CD14-positive monocyte (primary cell): ENCODE measurements at regions not wholly inside any gene's neighbourhood (a gene's known extent, or its start where the extent isn't known, plus 50 kb on each side); places are given as distances from the start of the nearest gene placed in this dataset.

Experiments used
- DNase-seq, 3 donors: peaks; one replicate each; pipeline ENCODE4 v3.0.0-alpha.2; 2011 to 2022
- H2AFZ ChIP-seq: 2 replicates; pipeline ENCODE4 v1.6.0; 2012; ENCODE audit warnings: mild to moderate bottlenecking, low read depth, low read length, inconsistent platforms; ENCODE audit not compliant: insufficient read depth, poor library complexity, severe bottlenecking
- H3K27ac ChIP-seq, 2 donors: 1 replicate in 1 of 2; 2 replicates in 1 of 2; pipeline ENCODE4 v1.5.1; 2012 to 2013; ENCODE audit warnings: low read length in 2 of 2, control low read depth in 1 of 2, inconsistent platforms in 1 of 2, low read depth in 1 of 2, mild to moderate bottlenecking in 1 of 2
- H3K27me3 ChIP-seq, 2 donors: one replicate each; pipeline versions ENCODE4 v1.6.0 to v1.6.1; 2011 to 2013; ENCODE audit warnings: low read length in 2 of 2; ENCODE audit not compliant: control insufficient read depth in 2 of 2, insufficient read depth in 2 of 2
- H3K36me3 ChIP-seq, 2 donors: replicated peaks in 1 of 2; 1 replicate in 1 of 2; 2 replicates in 1 of 2; pipeline versions ENCODE4 v1.5.1 to v1.6.1; 2012 to 2013; ENCODE audit warnings: low read length in 2 of 2, control low read depth in 1 of 2, inconsistent platforms in 1 of 2, mild to moderate bottlenecking in 1 of 2; ENCODE audit not compliant: insufficient read depth in 2 of 2, control insufficient read depth in 1 of 2
- H3K4me1 ChIP-seq, 2 donors: 1 replicate in 1 of 2; 2 replicates in 1 of 2; pipeline versions ENCODE4 v1.5.1 to v1.6.1; 2012 to 2013; ENCODE audit warnings: low read length in 2 of 2, control low read depth in 1 of 2, inconsistent platforms in 1 of 2, mild to moderate bottlenecking in 1 of 2, moderate library complexity in 1 of 2; ENCODE audit not compliant: insufficient read depth in 2 of 2, control insufficient read depth in 1 of 2
- H3K4me2 ChIP-seq: replicated peaks from 2 replicates; pipeline ENCODE3; 2012; ENCODE audit warnings: low read length, moderate library complexity, mild to moderate bottlenecking; ENCODE audit not compliant: poor library complexity, severe bottlenecking; ENCODE audit errors: extremely low read depth
- H3K4me3 ChIP-seq, 3 experiments: fragments of 200-600 bp in 1 of 3; sonication (generic) in 1 of 3; replicated peaks in 1 of 3; 1 replicate in 2 of 3; 2 replicates in 1 of 3; pipeline ENCODE4 v1.5.1; 2011 to 2013; ENCODE audit warnings: low read length in 3 of 3, mild to moderate bottlenecking in 3 of 3, control low read depth in 2 of 3, low read depth in 2 of 3, inconsistent platforms in 1 of 3, moderate library complexity in 1 of 3
- H3K79me2 ChIP-seq: 2 replicates; pipeline ENCODE4 v1.6.0; 2012; ENCODE audit warnings: mild to moderate bottlenecking, control low read depth, inconsistent platforms, low read length, moderate library complexity; ENCODE audit not compliant: insufficient read depth
- H3K9ac ChIP-seq: 2 replicates; pipeline ENCODE4 v1.6.0; 2017; ENCODE audit warnings: low read length, mild to moderate bottlenecking; ENCODE audit not compliant: insufficient read depth, poor library complexity, severe bottlenecking
- H3K9me3 ChIP-seq, 2 donors: replicated peaks in 1 of 2; 1 replicate in 1 of 2; 2 replicates in 1 of 2; pipeline versions ENCODE4 v1.5.1 to v1.6.1; 2012 to 2013; ENCODE audit warnings: low read length in 2 of 2, control low read depth in 1 of 2; ENCODE audit not compliant: control insufficient read depth in 1 of 2, insufficient read depth in 1 of 2
- H4K20me1 ChIP-seq: 2 replicates; pipeline ENCODE4 v1.6.0; 2012; ENCODE audit warnings: mild to moderate bottlenecking, low read length, control low read depth, moderate library complexity; ENCODE audit not compliant: insufficient read depth
- H3K27ac Mint-ChIP-seq, 7 donors: one replicate each; pipeline ENCODE4 v1.8.0; 2020; ENCODE audit warnings: mild to moderate bottlenecking in 7 of 7, mixed read lengths in 7 of 7, moderate library complexity in 6 of 7, inconsistent platforms in 2 of 7
- H3K27me3 Mint-ChIP-seq, 3 donors: one replicate each; pipeline ENCODE4 v1.8.0; 2021 to 2022; ENCODE audit warnings: low read depth in 3 of 3, mild to moderate bottlenecking in 3 of 3, mixed read lengths in 3 of 3, moderate library complexity in 3 of 3, inconsistent platforms in 1 of 3
- H3K36me3 Mint-ChIP-seq, 2 donors: one replicate each; pipeline ENCODE4 v1.8.0; 2020; ENCODE audit warnings: mixed read lengths in 2 of 2, inconsistent platforms in 1 of 2, mild to moderate bottlenecking in 1 of 2
- H3K4me1 Mint-ChIP-seq: one replicate; pipeline ENCODE4 v1.8.0; 2020; ENCODE audit warnings: mild to moderate bottlenecking, mixed read lengths
- H3K4me3 Mint-ChIP-seq, 2 donors: one replicate each; pipeline ENCODE4 v1.8.0; 2020; ENCODE audit warnings: mild to moderate bottlenecking in 2 of 2, mixed read lengths in 2 of 2, moderate library complexity in 1 of 2
- H3K9me3 Mint-ChIP-seq, 7 donors: one replicate each; pipeline ENCODE4 v1.8.0; 2020 to 2022; ENCODE audit warnings: mixed read lengths in 7 of 7, mild to moderate bottlenecking in 6 of 7, moderate library complexity in 6 of 7, inconsistent platforms in 2 of 7
- CTCF ChIP-seq: fragments of 200-600 bp; IDR thresholded peaks from one replicate; pipeline ENCODE4 v1.8.0; 2022; ENCODE audit warnings: antibody characterized with exemption, mild to moderate bottlenecking
- WGBS: methylation state at CpG from one replicate; pipeline ENCODE4 v1.1.5; 2013; ENCODE audit warnings: missing lambda C conversion rate; ENCODE audit not compliant: insufficient coverage; 5-methylcytosine and 5-hydroxymethylcytosine counted together
- intact Hi-C, 2 donors: fragments of 100-400 bp; cut with micrococcal nuclease; formaldehyde crosslinking; loops; one replicate each; pipeline versions ENCODE4 v1.15.0 to v1.15.1; 2023

GRCh38 chr12:131589221-131589897 lies 121.5 kb upstream of the SFSWAP start:
- intact Hi-C loops, result no loop called here
- Histone ChIP-seq H3K9me3 (peaks cover 23 to 25% of the 10 kb centered on the region in 2 donors), H3K79me2 (no peaks in the 10 kb centered on the region), H3K4me3 (peak overlapping the region in 1 of 3 experiments; percentile 2), H3K27ac (peak overlapping the region in 1 of 2 donors; percentile 2), H3K27me3 (no peaks in the 10 kb centered on the region), H4K20me1 (no peaks in the 10 kb centered on the region), H3K36me3 (no peaks in the 10 kb centered on the region), H3K4me2 (peak overlapping the region; percentile 50), H3K4me1 (peaks cover 35 to 45% of the 10 kb centered on the region in 2 donors), H2AFZ (peak overlapping the region; percentile 2), H3K9ac (peak overlapping the region; percentile 15)
- WGBS, result 0% methylated on average over 3 of the region's 11 CpGs
- Mint-ChIP-seq H3K9me3 (peaks cover 13 to 32% (median 29%) of the 10 kb centered on the region in 7 donors), H3K4me1 (peaks cover 48% of the 10 kb centered on the region), H3K27me3 (peaks cover 0 to 1% (median 0%) of the 10 kb centered on the region in 3 donors), H3K27ac (peak overlapping the region; percentile 1 to 49 (median 36)), H3K4me3 (peak overlapping the region in 1 of 2 donors; percentile 49), H3K36me3 (peaks cover 0 to 3% of the 10 kb centered on the region in 2 donors)
- TF ChIP-seq CTCF, result no peak
- peak; percentile 30 to 62 (median 57) for DNase-seq

GRCh38 chr12:131589966-131590365 lies 120.9 kb upstream of the SFSWAP start:
- peaks cover 23 to 25% of the 10 kb centered on the region in 2 donors for H3K9me3 ChIP-seq
- Mint-ChIP-seq H3K27ac (peak overlapping the region in 2 of 7 donors; percentile 30 to 78), H3K27me3 (peaks cover 0 to 1% (median 0%) of the 10 kb centered on the region in 3 donors), H3K4me3 (peak overlapping the region in 1 of 2 donors; percentile 49), H3K9me3 (peaks cover 13 to 28% (median 26%) of the 10 kb centered on the region in 7 donors), H3K36me3 (peaks cover 0 to 3% of the 10 kb centered on the region in 2 donors), H3K4me1 (peaks cover 48% of the 10 kb centered on the region)
- peak overlapping the region; percentile 15 for H3K9ac ChIP-seq
- H4K20me1 ChIP-seq, result no peaks in the 10 kb centered on the region
- H3K4me2 ChIP-seq, result no peak overlapping the region
- DNase-seq, result no peak
- intact Hi-C loops, result no loop called here
- no peaks in the 10 kb centered on the region for H3K36me3 ChIP-seq
- peak overlapping the region in 1 of 2 donors; percentile 2 for H3K27ac ChIP-seq
- no peaks in the 10 kb centered on the region for H3K79me2 ChIP-seq
- peaks cover 35 to 45% of the 10 kb centered on the region in 2 donors for H3K4me1 ChIP-seq
- no peak overlapping the region for H2AFZ ChIP-seq
- H3K4me3 ChIP-seq, result no peak overlapping the region
- no peak for TF ChIP-seq CTCF
- H3K27me3 ChIP-seq, result no peaks in the 10 kb centered on the region
